Endothelial cell of umbilical vein (primary cell): ENCODE measurements at regions not wholly inside any gene's neighbourhood (a gene's known extent, or its start where the extent isn't known, plus 50 kb on each side); places are given as distances from the start of the nearest gene placed in this dataset.

ENCODE experiments used
- BruUV-seq: library from RNA; stranded (reverse); fragments of 400-500 nt; replicated peaks from 2 replicates; lab custom pipeline; 2021; lab: Mats Ljungman, UMichigan
- CTCF ChIA-PET: fragments of 300-600, 350-600 bp; sonication (Branson Sonifier 250); formaldehyde crosslinking; loops from one replicate; lab custom pipeline; 2021; ENCODE audit warnings: antibody characterized with exemption, inconsistent platforms; lab: Charles Lee
- POLR2A ChIA-PET: fragments of 300-600, 350-600 bp; sonication (Branson Sonifier 250); formaldehyde crosslinking; loops from one replicate; lab custom pipeline; 2021; ENCODE audit warnings: antibody characterized with exemption, inconsistent platforms; lab: Charles Lee
- DNase-seq: peaks from one replicate; pipeline ENCODE4 v3.0.0-alpha.2; 2011; ENCODE audit warnings: low read depth, low spot score
- FAIRE-seq: peaks from 2 replicates; lab custom pipeline; 2011; peaks lifted over from hg19 to GRCh38; lab: Jason Lieb, UNC
- H2AFZ ChIP-seq: 2 replicates; pipeline ENCODE4 v1.6.0; 2012; ENCODE audit warnings: low read depth, low read length, control low read depth, inconsistent platforms
- H3K27ac ChIP-seq: 2 replicates; pipeline ENCODE4 v1.5.1; 2011; ENCODE audit warnings: low read depth, mild to moderate bottlenecking, control low read depth, low read length, moderate library complexity; ENCODE audit not compliant: insufficient read depth
- H3K27me3 ChIP-seq, 2 experiments: 2 replicates each; pipeline versions ENCODE4 v1.6.0 to v1.6.1; 2011; ENCODE audit warnings: low read length in 2 of 2, mixed read lengths in 1 of 2; ENCODE audit not compliant: control insufficient read depth in 2 of 2, insufficient read depth in 2 of 2
- H3K36me3 ChIP-seq, 2 experiments: 2 replicates in 1 of 2; 3 replicates in 1 of 2; pipeline ENCODE4 v1.5.1; 2011; ENCODE audit warnings: low read length in 2 of 2, mild to moderate bottlenecking in 1 of 2, moderate library complexity in 1 of 2; ENCODE audit not compliant: control insufficient read depth in 2 of 2, insufficient read depth in 2 of 2; ENCODE audit errors: extremely low read depth in 1 of 2
- H3K4me1 ChIP-seq: 3 replicates; pipeline ENCODE4 v1.5.1; 2011; ENCODE audit warnings: mild to moderate bottlenecking, low read length; ENCODE audit not compliant: control insufficient read depth, insufficient read depth; ENCODE audit errors: extremely low read depth
- H3K4me2 ChIP-seq: 2 replicates; pipeline ENCODE4 v1.6.1; 2011; ENCODE audit warnings: low read length, control low read depth, mixed read lengths; ENCODE audit not compliant: insufficient read depth
- H3K4me3 ChIP-seq, 3 experiments: fragments of 200-600 bp in 1 of 3; sonication (generic), shearing (Covaris generic) in 1 of 3; replicated peaks in 1 of 3; 2 replicates each; pipeline ENCODE4 v1.5.1; 2011 to 2016; ENCODE audit warnings: control low read depth in 3 of 3, low read length in 3 of 3, mild to moderate bottlenecking in 2 of 3, inconsistent platforms in 1 of 3, low read depth in 1 of 3, moderate library complexity in 1 of 3; ENCODE audit not compliant: insufficient read depth in 1 of 3
- H3K79me2 ChIP-seq: 2 replicates; pipeline ENCODE4 v1.6.0; 2012; ENCODE audit warnings: low read length, inconsistent platforms; ENCODE audit not compliant: control insufficient read depth, insufficient read depth
- H3K9ac ChIP-seq: replicated peaks from 2 replicates; pipeline ENCODE3; 2011; ENCODE audit warnings: low read length, control low read depth; ENCODE audit not compliant: insufficient read depth; ENCODE audit errors: extremely low read depth
- H3K9me1 ChIP-seq: replicated peaks from 3 replicates; pipeline ENCODE4 v1.6.0; 2011; ENCODE audit warnings: mild to moderate bottlenecking, low read length; ENCODE audit not compliant: control insufficient read depth, insufficient read depth; ENCODE audit errors: extremely low read depth
- H3K9me3 ChIP-seq: replicated peaks from 2 replicates; pipeline ENCODE4 v1.5.1; 2012; ENCODE audit warnings: low read length, inconsistent platforms; ENCODE audit not compliant: control insufficient read depth, insufficient read depth
- H4K20me1 ChIP-seq: replicated peaks from 2 replicates; pipeline ENCODE3; 2011; ENCODE audit warnings: mild to moderate bottlenecking, low read length; ENCODE audit not compliant: control insufficient read depth, insufficient read depth; ENCODE audit errors: extremely low read depth
- EZH2 ChIP-seq: IDR thresholded peaks from 2 replicates; pipeline ENCODE4 v1.6.1; 2012; ENCODE audit warnings: borderline replicate concordance, low read depth, mild to moderate bottlenecking, moderate library complexity, low read length, inconsistent platforms; ENCODE audit not compliant: severe bottlenecking
- GATA2 ChIP-seq: IDR thresholded peaks from 2 replicates; pipeline ENCODE4 v1.7.0; 2011; ENCODE audit warnings: low read depth, mild to moderate bottlenecking, moderate library complexity, mixed read lengths, low read length; ENCODE audit not compliant: insufficient read length, insufficient read depth
- JUN ChIP-seq: IDR thresholded peaks from 2 replicates; pipeline ENCODE4 v1.6.1; 2011; ENCODE audit warnings: borderline replicate concordance, low read depth; ENCODE audit not compliant: insufficient read length, insufficient read depth
- MYC ChIP-seq: IDR thresholded peaks from one replicate; pipeline ENCODE4 v1.6.1; 2011; ENCODE audit warnings: mild to moderate bottlenecking, low read depth, low read length
- POLR2A ChIP-seq: IDR thresholded peaks from 2 replicates; pipeline ENCODE4 v1.6.1; 2012; ENCODE audit warnings: low read depth, mild to moderate bottlenecking, control low read depth, low read length
- POLR2AphosphoS5 ChIP-seq: IDR thresholded peaks from 2 replicates; pipeline ENCODE4 v1.6.1; 2012; ENCODE audit warnings: low read depth, mild to moderate bottlenecking, control low read depth, low read length, moderate library complexity; ENCODE audit not compliant: insufficient read depth
- dilution Hi-C: fragments of 300-500 bp; cut with MboI; formaldehyde crosslinking; loops from one replicate; pipeline ENCODE4 v1.15.0; 2019; ENCODE audit warnings: low sequenced_read_pairs; ENCODE audit not compliant: extremely low pct_ligation_motif_present
- intact Hi-C: fragments of 100-400 bp; cut with micrococcal nuclease; formaldehyde crosslinking; loops from one replicate; pipeline ENCODE4 v1.10.0; 2022
- TF ChIP-seq, protein P1 (sequence below), 2 donors: IDR thresholded peaks; 1 replicate in 1 of 2; 2 replicates in 1 of 2; pipeline ENCODE4 v1.5.1; 2011; ENCODE audit warnings: low read length in 2 of 2, mild to moderate bottlenecking in 2 of 2, moderate library complexity in 2 of 2, control low read depth in 1 of 2, inconsistent platforms in 1 of 2, low read depth in 1 of 2; ENCODE audit not compliant: insufficient read depth in 1 of 2; ENCODE audit errors: extremely low read depth in 1 of 2

GRCh38 chr16:86651013-86651627, 72.8 kb downstream of the FOXL1 start:
- dilution Hi-C loops = no loop called here
- Histone ChIP-seq H3K36me3 (no peaks in the 10 kb centered on the region), H3K9me3 (no peaks in the 10 kb centered on the region), H3K4me1 (no peaks in the 10 kb centered on the region), H2AFZ (no peak overlapping the region), H3K9me1 (no peaks in the 10 kb centered on the region), H3K27ac (no peak overlapping the region), H3K4me3 (no peak overlapping the region), H3K4me2 (no peak overlapping the region), H3K27me3 (peaks cover 0 to 2% of the 10 kb centered on the region in 2 experiments), H4K20me1 (no peaks in the 10 kb centered on the region), H3K79me2 (no peaks in the 10 kb centered on the region), H3K9ac (no peak overlapping the region)
- ChIA-PET CTCF (no interaction called here), POLR2A (no interaction called here)
- TF ChIP-seq EZH2 = no peak
- TF ChIP-seq JUN = no peak
- no peak for TF ChIP-seq POLR2AphosphoS5
- TF ChIP-seq MYC = no peak
- TF ChIP-seq, protein P1, sequence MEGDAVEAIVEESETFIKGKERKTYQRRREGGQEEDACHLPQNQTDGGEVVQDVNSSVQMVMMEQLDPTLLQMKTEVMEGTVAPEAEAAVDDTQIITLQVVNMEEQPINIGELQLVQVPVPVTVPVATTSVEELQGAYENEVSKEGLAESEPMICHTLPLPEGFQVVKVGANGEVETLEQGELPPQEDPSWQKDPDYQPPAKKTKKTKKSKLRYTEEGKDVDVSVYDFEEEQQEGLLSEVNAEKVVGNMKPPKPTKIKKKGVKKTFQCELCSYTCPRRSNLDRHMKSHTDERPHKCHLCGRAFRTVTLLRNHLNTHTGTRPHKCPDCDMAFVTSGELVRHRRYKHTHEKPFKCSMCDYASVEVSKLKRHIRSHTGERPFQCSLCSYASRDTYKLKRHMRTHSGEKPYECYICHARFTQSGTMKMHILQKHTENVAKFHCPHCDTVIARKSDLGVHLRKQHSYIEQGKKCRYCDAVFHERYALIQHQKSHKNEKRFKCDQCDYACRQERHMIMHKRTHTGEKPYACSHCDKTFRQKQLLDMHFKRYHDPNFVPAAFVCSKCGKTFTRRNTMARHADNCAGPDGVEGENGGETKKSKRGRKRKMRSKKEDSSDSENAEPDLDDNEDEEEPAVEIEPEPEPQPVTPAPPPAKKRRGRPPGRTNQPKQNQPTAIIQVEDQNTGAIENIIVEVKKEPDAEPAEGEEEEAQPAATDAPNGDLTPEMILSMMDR (IDR thresholded peaks at IDR 0.05; ENCODE audit: extremely low read depth in 1 of 2, insufficient read depth in 1 of 2, low read depth in 1 of 2, low read length in 2 of 2) = no peak
- DNase-seq (no peak), FAIRE-seq (no peak)
- intact Hi-C loops = no loop called here
- no TSS peak for BruUV-seq

- dilution Hi-C loops = no loop called here
- Histone ChIP-seq H3K27me3 (peaks cover 0 to 2% of the 10 kb centered on the region in 2 experiments), H3K4me2 (no peak overlapping the region), H3K9me1 (no peaks in the 10 kb centered on the region), H3K4me3 (no peak overlapping the region), H3K27ac (no peak overlapping the region), H2AFZ (no peak overlapping the region), H3K9ac (no peak overlapping the region), H3K36me3 (no peaks in the 10 kb centered on the region), H4K20me1 (no peaks in the 10 kb centered on the region), H3K79me2 (no peaks in the 10 kb centered on the region), H3K9me3 (no peaks in the 10 kb centered on the region), H3K4me1 (no peaks in the 10 kb centered on the region)
- intact Hi-C loops = no loop called here
- no peak for DNase-seq
- TF ChIP-seq POLR2A (no peak), MYC (no peak), POLR2AphosphoS5 (no peak), GATA2 (no peak)
- TF ChIP-seq, protein P1 (IDR thresholded peaks at IDR 0.05; ENCODE audit: extremely low read depth in 1 of 2, insufficient read depth in 1 of 2, low read depth in 1 of 2, low read length in 2 of 2) = no peak
- CTCF ChIA-PET = interaction anchor here (1.2 kb wide), 1 partner anchor 21 kb away, joined by 3 read pairs; no protein-coding TSS in a partner anchor
- POLR2A ChIA-PET = no interaction called here
- no peak for FAIRE-seq
- no TSS peak for BruUV-seq
Observed at GRCh38 chr16:86651823-86652222, 73.5 kb downstream of the FOXL1 start.
